ENCODE measurements at regions not wholly inside any gene's neighbourhood (a gene's known extent, or its start where the extent isn't known, plus 50 kb on each side); places are given as distances from the start of the nearest gene placed in this dataset.

DNA sequence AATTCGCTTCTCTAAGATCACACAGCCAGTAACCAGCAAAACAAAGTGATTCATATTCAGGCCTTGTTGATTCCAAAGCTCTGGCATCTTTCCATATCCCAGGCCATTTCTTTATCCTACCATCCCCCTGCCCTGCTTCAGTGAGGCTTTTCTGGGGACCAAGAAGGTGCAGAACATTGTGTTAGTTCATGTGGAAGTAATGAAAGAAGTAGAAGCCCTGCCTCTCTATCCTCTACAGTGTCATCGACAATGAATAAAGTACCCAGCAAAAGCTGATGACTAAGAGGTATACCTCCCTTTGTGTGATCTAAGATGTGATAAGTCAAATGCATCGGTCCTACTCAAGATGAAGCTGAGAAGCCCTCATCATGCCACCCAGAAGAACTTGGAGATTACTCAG lies 383.2 kb downstream of the BCL11A start:
- TF ChIP-seq, protein P1, sequence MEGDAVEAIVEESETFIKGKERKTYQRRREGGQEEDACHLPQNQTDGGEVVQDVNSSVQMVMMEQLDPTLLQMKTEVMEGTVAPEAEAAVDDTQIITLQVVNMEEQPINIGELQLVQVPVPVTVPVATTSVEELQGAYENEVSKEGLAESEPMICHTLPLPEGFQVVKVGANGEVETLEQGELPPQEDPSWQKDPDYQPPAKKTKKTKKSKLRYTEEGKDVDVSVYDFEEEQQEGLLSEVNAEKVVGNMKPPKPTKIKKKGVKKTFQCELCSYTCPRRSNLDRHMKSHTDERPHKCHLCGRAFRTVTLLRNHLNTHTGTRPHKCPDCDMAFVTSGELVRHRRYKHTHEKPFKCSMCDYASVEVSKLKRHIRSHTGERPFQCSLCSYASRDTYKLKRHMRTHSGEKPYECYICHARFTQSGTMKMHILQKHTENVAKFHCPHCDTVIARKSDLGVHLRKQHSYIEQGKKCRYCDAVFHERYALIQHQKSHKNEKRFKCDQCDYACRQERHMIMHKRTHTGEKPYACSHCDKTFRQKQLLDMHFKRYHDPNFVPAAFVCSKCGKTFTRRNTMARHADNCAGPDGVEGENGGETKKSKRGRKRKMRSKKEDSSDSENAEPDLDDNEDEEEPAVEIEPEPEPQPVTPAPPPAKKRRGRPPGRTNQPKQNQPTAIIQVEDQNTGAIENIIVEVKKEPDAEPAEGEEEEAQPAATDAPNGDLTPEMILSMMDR (IDR thresholded peaks at IDR 0.05), result no peak
- no peak for TF ChIP-seq POLR2A (IDR thresholded peaks at IDR 0.05)
- no peak for TF ChIP-seq POLR2AphosphoS5 (IDR thresholded peaks at IDR 0.05)
